ENCODE measurements at regions not wholly inside any gene's neighbourhood (a gene's known extent, or its start where the extent isn't known, plus 50 kb on each side); places are given as distances from the start of the nearest gene placed in this dataset.

DNA sequence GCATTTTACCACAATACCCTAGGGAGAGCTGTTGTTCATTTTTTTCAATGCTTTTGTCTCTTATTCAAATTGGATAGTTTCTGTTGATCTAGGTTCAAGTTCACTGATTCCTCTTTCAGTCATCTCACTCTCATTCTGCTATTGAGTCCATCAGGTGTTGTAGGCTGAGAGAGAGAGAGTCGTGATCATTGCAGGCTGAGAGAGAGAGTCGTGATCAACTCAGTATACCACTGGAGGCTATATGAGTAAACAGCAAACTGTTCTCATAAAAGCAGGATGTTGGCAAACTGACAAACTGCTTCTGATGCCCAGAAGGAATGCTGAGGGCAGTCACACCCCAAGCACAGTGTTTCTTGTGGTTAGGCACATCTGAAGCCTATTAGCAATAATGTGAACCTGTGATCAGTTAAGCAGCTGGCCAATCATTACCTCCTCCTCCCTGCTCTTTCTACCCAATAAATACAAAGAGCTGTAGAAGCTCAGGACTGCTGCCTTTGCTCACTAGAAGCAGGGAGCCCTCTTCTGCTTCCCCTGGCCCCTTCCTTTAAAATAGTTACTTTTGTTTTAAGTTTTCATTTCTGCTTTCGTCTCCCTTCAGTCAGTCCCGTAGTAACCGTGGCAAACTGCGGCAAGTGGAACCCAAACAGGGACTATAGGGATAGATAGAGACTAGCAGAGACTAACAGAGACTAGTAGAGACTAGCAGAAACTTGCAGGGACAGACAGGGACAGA is 476.1 kb upstream of the ACO1 start:
- DNase-seq, result no peak
- Histone ChIP-seq H2BK120ac (ENCODE audit: low read depth, low read length) (no peak overlapping the region), H2AK9ac (replicated peaks; ENCODE audit: low read depth, low read length, poor library complexity) (no peak overlapping the region), H3K9ac (ENCODE audit: low read depth, low read length) (no peak overlapping the region), H3K18ac (ENCODE audit: low read depth, low read length) (no peak overlapping the region), H2BK15ac (ENCODE audit: low read depth, low read length) (no peak overlapping the region), H3K23ac (ENCODE audit: low read depth, low read length) (no peak overlapping the region), H3K4me3 (ENCODE audit: insufficient read depth, low read depth, low read length) (no peak overlapping the region), H3K36me3 (ENCODE audit: control insufficient read depth, insufficient read depth, low read length) (no peaks in the 10 kb centered on the region), H3K27ac (ENCODE audit: insufficient read depth, low read length) (no peak overlapping the region), H4K5ac (ENCODE audit: low read depth, low read length) (no peak overlapping the region), H3K79me1 (ENCODE audit: low read depth in 1 of 2, low read length in 2 of 2) (no peaks in the 10 kb centered on the region), H3K56ac (ENCODE audit: extremely low read depth, insufficient read depth, low read length) (no peak overlapping the region), H3K14ac (replicated peaks; ENCODE audit: low read depth, low read length) (no peak overlapping the region), H3K4me1 (ENCODE audit: control insufficient read depth, insufficient read depth, low read length) (no peaks in the 10 kb centered on the region), H2BK5ac (ENCODE audit: low read depth, low read length, poor library complexity, severe bottlenecking) (no peak overlapping the region), H3K9me3 (ENCODE audit: control insufficient read depth, insufficient read depth, low read length) (peaks cover 6% of the 10 kb centered on the region; the same call in 1 of the 2 replicates), H3K27me3 (ENCODE audit: control insufficient read depth, insufficient read depth, low read length) (no peaks in the 10 kb centered on the region), H3K4me2 (ENCODE audit: low read depth, low read length) (no peak overlapping the region), H2AK5ac (ENCODE audit: low read depth, low read length) (no peak overlapping the region), H4K8ac (ENCODE audit: low read depth in 2 of 2, low read length in 2 of 2) (no peak overlapping the region), H3K4ac (ENCODE audit: low read depth, low read length) (no peak overlapping the region), H2BK20ac (ENCODE audit: low read depth, low read length) (no peak overlapping the region), H3K9me1 (ENCODE audit: insufficient read depth, low read length) (no peaks in the 10 kb centered on the region), H4K91ac (ENCODE audit: insufficient read depth, low read depth, low read length) (no peak overlapping the region), H4K20me1 (ENCODE audit: insufficient read depth, low read length) (no peaks in the 10 kb centered on the region), H2AFZ (replicated peaks; ENCODE audit: low read length, poor library complexity) (no peak overlapping the region)
- no TSS peak for BruUV-seq (replicated peaks)
- no peak for ATAC-seq (ENCODE audit: low read depth)
- TF ChIP-seq MAZ (IDR thresholded peaks at IDR 0.05; ENCODE audit: borderline replicate concordance, low read depth, low read length) (no peak), BHLHE40 (IDR thresholded peaks at IDR 0.05; ENCODE audit: low read depth, low read length) (no peak), MAFK (IDR thresholded peaks at IDR 0.05; ENCODE audit: low read depth, low read length) (no peak), NFE2L2 (IDR thresholded peaks at IDR 0.05; ENCODE audit: low read depth, low read length) (no peak), RCOR1 (IDR thresholded peaks at IDR 0.05; ENCODE audit: insufficient replicate concordance, low read length) (no peak), MXI1 (IDR thresholded peaks at IDR 0.05; ENCODE audit: borderline replicate concordance, low read depth, low read length) (no peak), FOS (IDR thresholded peaks at IDR 0.05; ENCODE audit: low read depth, low read length) (no peak), USF2 (IDR thresholded peaks at IDR 0.05; ENCODE audit: low read depth, low read length) (no peak), POLR2A (IDR thresholded peaks at IDR 0.05; ENCODE audit: low read depth, low read length) (no peak), CHD1 (IDR thresholded peaks at IDR 0.05; ENCODE audit: low read depth, low read length) (no peak), SMC3 (IDR thresholded peaks at IDR 0.05; ENCODE audit: low read depth, low read length) (no peak), RFX5 (IDR thresholded peaks at IDR 0.05; ENCODE audit: low read depth, low read length) (no peak), CEBPB (IDR thresholded peaks at IDR 0.05; ENCODE audit: low read depth, low read length) (no peak)
- TF ChIP-seq, protein P1, sequence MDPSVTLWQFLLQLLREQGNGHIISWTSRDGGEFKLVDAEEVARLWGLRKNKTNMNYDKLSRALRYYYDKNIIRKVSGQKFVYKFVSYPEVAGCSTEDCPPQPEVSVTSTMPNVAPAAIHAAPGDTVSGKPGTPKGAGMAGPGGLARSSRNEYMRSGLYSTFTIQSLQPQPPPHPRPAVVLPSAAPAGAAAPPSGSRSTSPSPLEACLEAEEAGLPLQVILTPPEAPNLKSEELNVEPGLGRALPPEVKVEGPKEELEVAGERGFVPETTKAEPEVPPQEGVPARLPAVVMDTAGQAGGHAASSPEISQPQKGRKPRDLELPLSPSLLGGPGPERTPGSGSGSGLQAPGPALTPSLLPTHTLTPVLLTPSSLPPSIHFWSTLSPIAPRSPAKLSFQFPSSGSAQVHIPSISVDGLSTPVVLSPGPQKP (IDR thresholded peaks at IDR 0.05; ENCODE audit: borderline replicate concordance, low read depth, low read length), result no peak
- TF ChIP-seq, protein P2, sequence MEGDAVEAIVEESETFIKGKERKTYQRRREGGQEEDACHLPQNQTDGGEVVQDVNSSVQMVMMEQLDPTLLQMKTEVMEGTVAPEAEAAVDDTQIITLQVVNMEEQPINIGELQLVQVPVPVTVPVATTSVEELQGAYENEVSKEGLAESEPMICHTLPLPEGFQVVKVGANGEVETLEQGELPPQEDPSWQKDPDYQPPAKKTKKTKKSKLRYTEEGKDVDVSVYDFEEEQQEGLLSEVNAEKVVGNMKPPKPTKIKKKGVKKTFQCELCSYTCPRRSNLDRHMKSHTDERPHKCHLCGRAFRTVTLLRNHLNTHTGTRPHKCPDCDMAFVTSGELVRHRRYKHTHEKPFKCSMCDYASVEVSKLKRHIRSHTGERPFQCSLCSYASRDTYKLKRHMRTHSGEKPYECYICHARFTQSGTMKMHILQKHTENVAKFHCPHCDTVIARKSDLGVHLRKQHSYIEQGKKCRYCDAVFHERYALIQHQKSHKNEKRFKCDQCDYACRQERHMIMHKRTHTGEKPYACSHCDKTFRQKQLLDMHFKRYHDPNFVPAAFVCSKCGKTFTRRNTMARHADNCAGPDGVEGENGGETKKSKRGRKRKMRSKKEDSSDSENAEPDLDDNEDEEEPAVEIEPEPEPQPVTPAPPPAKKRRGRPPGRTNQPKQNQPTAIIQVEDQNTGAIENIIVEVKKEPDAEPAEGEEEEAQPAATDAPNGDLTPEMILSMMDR (conservative IDR thresholded peaks at IDR 0.05; ENCODE audit: low read depth, low read length), result no peak
- CTCF ChIA-PET, result no interaction called here
- dilution Hi-C loops (cut with HindIII; ENCODE audit: low sequenced_read_pairs, unreplicated experiment), result no loop called here
- intact Hi-C loops (cut with micrococcal nuclease), result no loop called here
- POLR2A ChIA-PET (ENCODE audit: unreplicated experiment), result no interaction called here
- WGBS, 2 experiments (ENCODE audit: extremely low coverage in 2 of 2, insufficient read length in 1 of 2), result no CpG with 5 or more reads among the region's 6 CpGs
- in situ Hi-C loops (cut with MboI; ENCODE audit: low sequenced_read_pairs), result no loop called here
